Activated naive CD8-positive, alpha-beta T cell treated with anti-CD3 and anti-CD28 coated beads, Interleukin-2, amount 10 ng/mL, durations not matched to agents 7 days and 5 days (primary cell): ENCODE measurements at regions not wholly inside any gene's neighbourhood (a gene's known extent, or its start where the extent isn't known, plus 50 kb on each side); places are given as distances from the start of the nearest gene placed in this dataset.
"Not testable (repeated sequence)": the region's sequence is repeated elsewhere in the genome, so short reads cannot be mapped to it uniquely, and the experiment has no call there.

Source experiments
- ATAC-seq: fragments of 150-1000 bp; cut with Tn5 transposase; one replicate; pipeline ENCODE4 v1.10.0; 2021; ENCODE audit warnings: low read depth, moderate library complexity
- POLR2A ChIA-PET: fragments of 350-600 bp; sonication (Branson Sonifier 250); formaldehyde crosslinking; loops from one replicate; lab custom pipeline; 2021; ENCODE audit warnings: antibody characterized with exemption; lab: Charles Lee
- DNase-seq: peaks from one replicate; pipeline ENCODE4 v3.0.0; 2021
- H3K27ac Mint-ChIP-seq: one replicate; pipeline ENCODE4 v1.8.0; 2022; ENCODE audit warnings: mild to moderate bottlenecking, mixed read lengths
- H3K27me3 Mint-ChIP-seq: one replicate; pipeline ENCODE4 v1.8.0; 2022; ENCODE audit warnings: mild to moderate bottlenecking, moderate library complexity, mixed read lengths
- H3K36me3 Mint-ChIP-seq: one replicate; pipeline ENCODE4 v1.8.0; 2021; ENCODE audit warnings: mild to moderate bottlenecking, mixed read lengths
- H3K4me1 Mint-ChIP-seq: one replicate; pipeline ENCODE4 v1.8.0; 2021; ENCODE audit warnings: mixed read lengths
- H3K4me3 Mint-ChIP-seq: one replicate; pipeline ENCODE4 v1.8.0; 2022; ENCODE audit warnings: mild to moderate bottlenecking, moderate library complexity, mixed read lengths
- H3K9me3 Mint-ChIP-seq: one replicate; pipeline ENCODE4 v1.8.0; 2021; ENCODE audit warnings: mixed read lengths

- Mint-ChIP-seq H3K4me1 (peaks cover 1% of the 10 kb centered on the region), H3K9me3 (no peaks in the 10 kb centered on the region), H3K27ac (no peak overlapping the region), H3K36me3 (no peaks in the 10 kb centered on the region), H3K4me3 (no peak overlapping the region), H3K27me3 (peaks cover 26% of the 10 kb centered on the region)
- POLR2A ChIA-PET: no interaction called here
- ATAC-seq (no peak), DNase-seq (no peak)
Observed at GRCh38 chr5:157955541-157956172, 96.7 kb upstream of the CLINT1 start.

DNA sequence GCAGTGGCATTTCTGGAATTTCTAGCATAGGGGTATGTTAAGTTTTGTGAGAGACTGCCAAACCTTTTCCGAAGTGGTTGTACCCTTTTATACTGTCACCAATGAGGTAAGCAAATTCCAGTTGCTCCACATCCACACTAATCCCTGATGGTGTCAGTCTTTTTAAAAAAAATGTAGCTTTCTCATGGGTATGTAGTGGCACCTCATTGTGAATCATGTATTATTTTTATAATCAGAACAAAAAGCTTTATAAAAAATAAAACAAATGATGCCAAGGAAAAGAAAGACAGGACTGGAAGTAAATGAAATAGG, 93.4 kb upstream of the CLINT1 start:
- H3K9me3 Mint-ChIP-seq: no peaks in the 10 kb centered on the region
- H3K4me3 Mint-ChIP-seq: no peak overlapping the region
- no peak for DNase-seq
- H3K27ac Mint-ChIP-seq: no peak overlapping the region
- H3K4me1 Mint-ChIP-seq: peaks cover 5% of the 10 kb centered on the region
- H3K36me3 Mint-ChIP-seq: no peaks in the 10 kb centered on the region
- POLR2A ChIA-PET: no interaction called here
- no peak for ATAC-seq
- peaks cover 21% of the 10 kb centered on the region for H3K27me3 Mint-ChIP-seq

DNA sequence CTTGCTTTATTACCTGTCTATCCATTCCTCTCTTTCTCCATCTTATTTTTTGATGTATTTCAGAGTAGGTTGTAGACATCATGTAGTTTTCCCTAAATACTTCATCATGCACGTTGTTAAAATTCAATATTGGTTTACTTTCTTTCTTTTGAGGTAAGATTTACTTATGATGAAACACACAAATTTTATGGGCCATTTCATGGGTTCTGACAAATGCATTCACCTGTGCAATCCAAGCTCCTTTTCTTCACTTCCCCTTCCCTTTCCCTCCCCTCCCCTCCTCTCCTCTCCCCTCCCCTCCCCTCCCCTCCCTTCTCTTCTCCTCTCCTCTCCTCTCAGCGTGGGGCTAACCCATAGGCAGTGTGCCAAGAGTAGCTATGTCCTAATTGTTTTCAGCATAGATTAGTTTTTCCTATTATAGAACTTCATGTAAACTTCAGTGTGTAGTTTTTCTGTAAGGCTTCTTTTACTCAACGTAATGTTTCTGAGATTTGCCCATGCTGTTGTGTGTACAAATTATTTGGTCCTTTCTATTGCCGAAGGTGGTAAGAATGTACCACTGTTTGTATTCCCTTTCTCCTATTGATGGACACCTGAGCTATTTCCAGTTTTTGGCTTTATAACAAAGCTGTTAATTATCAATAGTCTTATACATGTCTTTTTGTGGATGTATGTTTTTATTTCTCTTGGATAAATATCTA, 92.9 kb upstream of the CLINT1 start:
- no peak for DNase-seq
- no peak for ATAC-seq
- no peaks in the 10 kb centered on the region for H3K9me3 Mint-ChIP-seq
- no peak overlapping the region for H3K4me3 Mint-ChIP-seq
- no peak overlapping the region for H3K27ac Mint-ChIP-seq
- no peaks in the 10 kb centered on the region for H3K36me3 Mint-ChIP-seq
- POLR2A ChIA-PET: no interaction called here
- H3K27me3 Mint-ChIP-seq: peaks cover 21% of the 10 kb centered on the region
- H3K4me1 Mint-ChIP-seq: peaks cover 5% of the 10 kb centered on the region

GRCh38 chr5:157949520-157949919, 90.6 kb upstream of the CLINT1 start:
- H3K9me3 Mint-ChIP-seq: no peaks in the 10 kb centered on the region
- no peak overlapping the region for H3K27ac Mint-ChIP-seq
- peaks cover 6% of the 10 kb centered on the region for H3K4me1 Mint-ChIP-seq
- POLR2A ChIA-PET: interaction anchor here (1.0 kb wide), 1 partner anchor 133 kb away, joined by 3 read pairs; no protein-coding TSS in a partner anchor
- H3K36me3 Mint-ChIP-seq: no peaks in the 10 kb centered on the region
- H3K27me3 Mint-ChIP-seq: peaks cover 12% of the 10 kb centered on the region
- DNase-seq: no peak
- no peak overlapping the region for H3K4me3 Mint-ChIP-seq
- no peak for ATAC-seq

DNA sequence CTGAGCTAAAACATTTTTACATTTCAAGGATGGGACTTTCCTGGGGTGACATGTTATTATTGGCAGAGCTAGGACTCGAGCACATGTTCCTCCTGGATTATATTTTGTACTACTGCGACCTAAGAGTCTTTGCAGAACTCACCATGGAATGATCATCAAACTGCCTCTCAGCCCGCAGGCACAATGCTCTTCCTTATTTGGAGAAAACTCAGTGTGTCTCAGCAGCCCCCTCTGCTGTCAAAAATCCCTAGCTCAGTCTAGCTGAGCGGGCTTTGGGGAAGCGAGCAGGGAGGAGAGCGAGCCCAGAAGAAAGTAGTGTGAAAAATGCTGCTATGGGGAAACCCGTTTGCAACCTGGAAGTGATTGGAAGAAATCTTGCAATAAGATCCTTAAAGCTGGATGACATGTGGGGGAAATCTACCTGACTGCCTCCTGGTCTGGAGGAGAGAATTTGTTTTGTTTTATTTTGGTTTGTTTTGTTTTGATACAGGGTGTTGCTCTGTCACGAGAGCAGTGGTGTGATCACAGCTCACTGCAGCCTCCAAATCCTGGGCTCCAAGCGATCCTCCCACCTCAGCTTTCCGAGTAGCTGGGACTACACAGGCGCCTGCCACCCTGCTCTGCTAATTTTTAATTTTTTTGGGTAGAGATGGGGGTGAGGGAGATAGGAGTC, 89.9 kb upstream of the CLINT1 start:
- H3K27me3 Mint-ChIP-seq: peaks cover 6% of the 10 kb centered on the region
- POLR2A ChIA-PET: interaction anchor here (0.6 to 1.0 kb wide), 2 partner anchors 90 to 132 kb away, joined by 3 read pairs; no protein-coding TSS in a partner anchor

GRCh38 chr5:157947156-157947555, 88.2 kb upstream of the CLINT1 start:
- DNase-seq: no peak
- peaks cover 6% of the 10 kb centered on the region for H3K27me3 Mint-ChIP-seq
- no peak overlapping the region for H3K4me3 Mint-ChIP-seq
- no peaks in the 10 kb centered on the region for H3K9me3 Mint-ChIP-seq
- no peak for ATAC-seq
- H3K36me3 Mint-ChIP-seq: no peaks in the 10 kb centered on the region
- POLR2A ChIA-PET: no interaction called here
- peaks cover 6% of the 10 kb centered on the region for H3K4me1 Mint-ChIP-seq
- no peak overlapping the region for H3K27ac Mint-ChIP-seq

More for the DNA sequence above, 89.9 kb upstream of the CLINT1 start:
- H3K36me3 Mint-ChIP-seq: no peaks in the 10 kb centered on the region
- peaks cover 6% of the 10 kb centered on the region for H3K4me1 Mint-ChIP-seq
- peak; percentile 95 for ATAC-seq
- peak; percentile 62 for DNase-seq
- H3K9me3 Mint-ChIP-seq: no peaks in the 10 kb centered on the region
- H3K27ac Mint-ChIP-seq: no peak overlapping the region
- H3K4me3 Mint-ChIP-seq: peak overlapping the region; percentile 51

DNA sequence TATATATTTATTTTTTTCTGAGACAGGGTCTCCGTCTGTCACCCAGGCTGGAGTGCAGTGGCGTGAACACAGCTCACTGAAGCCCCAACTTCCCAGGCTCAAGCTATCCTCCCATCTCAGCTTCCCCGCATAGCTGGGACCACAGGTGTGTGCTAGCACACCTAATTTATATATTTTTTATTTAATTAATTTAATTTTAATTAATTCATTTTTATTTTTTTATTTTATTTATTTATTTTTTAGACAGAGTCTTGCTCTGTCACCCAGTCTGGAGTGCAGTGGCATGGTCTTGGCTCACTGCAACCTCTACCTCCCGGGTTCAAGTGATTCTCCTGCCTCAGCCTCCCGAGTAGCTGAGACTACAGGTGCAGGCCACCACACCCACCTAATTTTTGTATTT, 86.9 kb upstream of the CLINT1 start:
- DNase-seq, H3K9me3 Mint-ChIP-seq, H3K27me3 Mint-ChIP-seq, H3K27ac Mint-ChIP-seq, POLR2A ChIA-PET, H3K4me1 Mint-ChIP-seq, H3K36me3 Mint-ChIP-seq, ATAC-seq, H3K4me3 Mint-ChIP-seq: not testable (repeated sequence)

DNA sequence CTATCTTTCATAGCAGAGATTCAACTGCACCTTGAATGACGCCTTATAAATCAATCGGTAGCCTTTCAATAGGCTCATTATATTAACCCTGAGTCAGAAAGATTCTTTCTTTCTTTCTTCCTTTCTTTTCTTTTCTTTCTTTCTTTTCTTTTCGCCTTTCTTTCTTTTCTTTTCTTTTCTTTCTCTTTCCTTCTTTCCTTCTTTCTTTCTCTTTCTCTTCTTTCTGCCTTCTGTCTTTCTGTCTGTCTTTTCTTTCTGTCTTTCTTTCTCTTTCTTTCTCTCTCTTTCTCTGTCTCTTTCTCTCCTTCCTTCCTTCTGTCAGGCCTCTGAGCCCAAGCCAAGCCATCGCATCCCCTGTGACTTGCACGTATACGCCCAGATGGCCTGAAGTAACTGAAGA, 86.0 kb upstream of the CLINT1 start:
- peaks cover 6% of the 10 kb centered on the region for H3K4me1 Mint-ChIP-seq
- peaks cover 3% of the 10 kb centered on the region for H3K27me3 Mint-ChIP-seq
- ATAC-seq: no peak
- no peak overlapping the region for H3K4me3 Mint-ChIP-seq
- H3K36me3 Mint-ChIP-seq: no peaks in the 10 kb centered on the region
- DNase-seq: no peak
- POLR2A ChIA-PET: no interaction called here
- no peak overlapping the region for H3K27ac Mint-ChIP-seq
- no peaks in the 10 kb centered on the region for H3K9me3 Mint-ChIP-seq

DNA sequence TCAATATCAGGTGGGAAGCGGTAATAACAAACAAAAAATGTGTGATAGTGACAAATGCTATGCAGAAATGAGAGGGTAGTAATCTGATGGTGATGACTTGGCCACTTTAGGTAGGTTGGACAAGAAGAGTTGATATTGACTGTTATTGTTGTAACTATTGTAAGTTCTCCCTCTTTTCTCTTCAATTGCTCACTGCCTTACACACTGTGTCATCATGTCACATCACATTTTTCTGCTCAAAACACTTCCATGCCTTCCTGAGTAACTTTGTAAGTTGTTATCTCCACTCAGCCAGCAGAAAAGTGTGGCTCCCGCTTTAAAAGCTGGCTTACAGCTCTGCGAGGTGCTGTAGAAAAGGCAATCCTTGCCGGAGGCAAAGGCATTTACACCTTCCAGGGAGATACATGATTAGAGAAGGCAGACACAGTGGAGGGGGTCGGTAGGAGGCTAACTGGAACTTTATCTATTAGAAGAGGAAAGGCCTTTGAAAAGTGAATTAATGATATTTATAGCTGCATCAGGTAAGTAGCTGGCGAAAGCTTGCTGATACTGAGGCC, 85.2 kb upstream of the CLINT1 start:
- no peaks in the 10 kb centered on the region for H3K9me3 Mint-ChIP-seq
- DNase-seq: no peak
- H3K27ac Mint-ChIP-seq: no peak overlapping the region
- H3K36me3 Mint-ChIP-seq: no peaks in the 10 kb centered on the region
- H3K4me3 Mint-ChIP-seq: no peak overlapping the region
- H3K27me3 Mint-ChIP-seq: peaks cover 3% of the 10 kb centered on the region
- POLR2A ChIA-PET: no interaction called here
- peaks cover 6% of the 10 kb centered on the region for H3K4me1 Mint-ChIP-seq
- no peak for ATAC-seq

DNA sequence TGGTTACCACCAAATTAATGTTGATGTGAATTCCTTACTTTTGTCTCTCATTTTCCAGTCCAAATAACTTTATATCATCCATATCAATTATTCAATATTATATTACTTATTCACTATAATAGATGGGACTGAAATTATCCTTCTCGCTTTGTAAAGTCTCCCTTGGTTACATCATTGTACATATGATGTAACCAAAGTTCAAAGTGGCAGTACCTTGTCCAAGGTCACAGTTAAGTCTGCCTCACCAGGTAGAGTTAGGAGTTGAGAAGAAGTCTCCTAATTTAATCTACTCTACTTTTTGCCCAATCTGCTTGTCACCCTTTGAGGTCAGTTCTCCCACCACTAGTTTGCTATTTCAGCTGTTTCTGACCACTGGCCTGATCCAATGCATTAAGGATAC, 83.7 kb upstream of the CLINT1 start:
- no peak for ATAC-seq
- no peak overlapping the region for H3K4me3 Mint-ChIP-seq
- H3K36me3 Mint-ChIP-seq: no peaks in the 10 kb centered on the region
- POLR2A ChIA-PET: no interaction called here
- peaks cover 2% of the 10 kb centered on the region for H3K4me1 Mint-ChIP-seq
- H3K27me3 Mint-ChIP-seq: no peaks in the 10 kb centered on the region
- no peak overlapping the region for H3K27ac Mint-ChIP-seq
- H3K9me3 Mint-ChIP-seq: no peaks in the 10 kb centered on the region
- DNase-seq: no peak

DNA sequence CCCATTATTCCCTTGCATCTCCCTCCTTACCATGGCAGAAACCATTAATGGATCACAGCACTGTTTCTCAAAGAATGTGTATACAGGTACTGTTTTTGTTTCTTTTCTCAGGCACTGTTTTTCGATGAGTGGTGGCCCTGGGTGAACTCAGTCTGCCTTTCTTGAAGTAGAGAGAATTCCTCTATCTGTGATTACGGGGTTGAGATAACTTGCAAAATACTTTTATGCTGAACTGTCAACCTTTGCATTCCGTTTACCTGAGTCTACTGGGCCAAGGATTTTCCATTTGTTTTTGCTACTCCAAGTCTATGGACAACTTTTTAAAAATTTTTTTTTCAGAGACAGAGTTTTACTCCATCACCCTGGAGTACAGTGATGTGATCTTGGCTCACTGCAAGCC, 82.7 kb upstream of the CLINT1 start:
- Mint-ChIP-seq H3K4me3 (no peak overlapping the region), H3K36me3 (no peaks in the 10 kb centered on the region), H3K9me3 (no peaks in the 10 kb centered on the region), H3K27ac (no peak overlapping the region), H3K27me3 (no peaks in the 10 kb centered on the region), H3K4me1 (peaks cover 2% of the 10 kb centered on the region)
- DNase-seq (no peak), ATAC-seq (no peak)
- POLR2A ChIA-PET: no interaction called here

DNA sequence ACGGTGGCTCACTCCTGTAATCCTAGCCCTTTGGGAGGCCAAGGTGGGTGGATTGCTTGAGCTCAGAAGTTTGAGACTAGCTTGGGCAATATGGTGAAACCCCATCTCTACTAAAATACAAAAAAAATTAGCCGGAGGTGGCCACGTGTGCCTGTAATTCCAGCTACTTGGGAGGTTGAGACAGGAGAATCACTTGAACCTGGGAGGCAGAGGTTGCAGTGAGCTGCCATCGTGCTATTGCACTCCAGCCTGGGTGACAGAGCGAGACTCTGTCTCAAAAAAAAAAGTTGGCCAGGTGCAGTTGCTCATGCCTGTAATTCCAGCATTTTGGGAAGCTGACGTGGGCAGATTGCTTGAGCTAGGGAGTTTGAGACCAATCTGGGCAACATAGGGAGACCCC, 79.2 kb upstream of the CLINT1 start:
- not testable (repeated sequence) for H3K27ac Mint-ChIP-seq, H3K4me1 Mint-ChIP-seq, H3K4me3 Mint-ChIP-seq, H3K36me3 Mint-ChIP-seq, ATAC-seq, DNase-seq, H3K27me3 Mint-ChIP-seq
- peaks cover 14% of the 10 kb centered on the region for H3K9me3 Mint-ChIP-seq
- POLR2A ChIA-PET: interaction anchor here (0.8 kb wide), 1 partner anchor 9 kb away, joined by 3 read pairs; no protein-coding TSS in a partner anchor

- DNase-seq, H3K36me3 Mint-ChIP-seq, POLR2A ChIA-PET, H3K4me1 Mint-ChIP-seq, ATAC-seq, H3K27me3 Mint-ChIP-seq, H3K4me3 Mint-ChIP-seq, H3K27ac Mint-ChIP-seq: not testable (repeated sequence)
- peaks cover 15% of the 10 kb centered on the region for H3K9me3 Mint-ChIP-seq
Observed at GRCh38 chr5:157936776-157937501, 78.0 kb upstream of the CLINT1 start.
